H9 (cell line): ENCODE measurements at regions not wholly inside any gene's neighbourhood (a gene's known extent, or its start where the extent isn't known, plus 50 kb on each side); places are given as distances from the start of the nearest gene placed in this dataset.

Experiments used
- DNase-seq: peaks from one replicate; pipeline ENCODE4 v3.0.0-alpha.2; 2017
- H2AFZ ChIP-seq: one replicate; pipeline ENCODE4 v1.6.1; 2013; ENCODE audit warnings: mild to moderate bottlenecking, low read length, control low read depth, moderate library complexity
- H2AK5ac ChIP-seq: 2 replicates; pipeline ENCODE4 v1.6.1; 2013; ENCODE audit warnings: low read length, control low read depth, mixed read lengths; ENCODE audit not compliant: insufficient read length
- H2BK120ac ChIP-seq: one replicate; pipeline ENCODE4 v1.6.1; 2013; ENCODE audit warnings: low read depth, mild to moderate bottlenecking, low read length, control low read depth, inconsistent platforms; ENCODE audit not compliant: poor library complexity, severe bottlenecking
- H2BK12ac ChIP-seq: 2 replicates; pipeline ENCODE4 v1.6.1; 2013; ENCODE audit warnings: low read length, control low read depth, mixed read lengths, low read depth; ENCODE audit not compliant: insufficient read length
- H2BK15ac ChIP-seq: 2 replicates; pipeline ENCODE4 v1.6.1; 2013; ENCODE audit warnings: low read depth, low read length, control low read depth
- H2BK20ac ChIP-seq: one replicate; pipeline ENCODE4 v1.6.1; 2013; ENCODE audit warnings: low read depth, mild to moderate bottlenecking, low read length, control low read depth, inconsistent platforms; ENCODE audit not compliant: poor library complexity, severe bottlenecking
- H2BK5ac ChIP-seq: 2 replicates; pipeline ENCODE4 v1.6.1; 2013; ENCODE audit warnings: low read length, control low read depth, mixed read lengths; ENCODE audit not compliant: insufficient read length
- H3K14ac ChIP-seq: 2 replicates; pipeline ENCODE4 v1.6.1; 2013; ENCODE audit warnings: low read length, control low read depth; ENCODE audit not compliant: insufficient read depth
- H3K18ac ChIP-seq: 2 replicates; pipeline ENCODE4 v1.6.1; 2013; ENCODE audit warnings: low read depth, mild to moderate bottlenecking, mixed read lengths, low read length, control low read depth; ENCODE audit not compliant: insufficient read length
- H3K23ac ChIP-seq: 2 replicates; pipeline ENCODE4 v1.6.1; 2013; ENCODE audit warnings: low read length, control low read depth, mixed read lengths, low read depth; ENCODE audit not compliant: insufficient read length
- H3K23me2 ChIP-seq: 2 replicates; pipeline ENCODE4 v1.6.1; 2013; ENCODE audit warnings: low read depth, mild to moderate bottlenecking, mixed read lengths, low read length, control low read depth; ENCODE audit not compliant: insufficient read length, poor library complexity, severe bottlenecking
- H3K27ac ChIP-seq: 2 replicates; pipeline ENCODE4 v1.5.1; 2013; ENCODE audit warnings: low read length, control low read depth, mixed read lengths, low read depth; ENCODE audit not compliant: insufficient read length
- H3K27me3 ChIP-seq: 2 replicates; pipeline ENCODE4 v1.6.1; 2013; ENCODE audit warnings: low read length, control low read depth, inconsistent platforms; ENCODE audit not compliant: insufficient read depth
- H3K4ac ChIP-seq: 2 replicates; pipeline ENCODE4 v1.6.1; 2013; ENCODE audit warnings: low read depth, mild to moderate bottlenecking, control low read depth, inconsistent platforms, low read length, moderate library complexity
- H3K4me1 ChIP-seq: 2 replicates; pipeline ENCODE4 v1.6.1; 2013; ENCODE audit warnings: low read length, control low read depth, inconsistent platforms; ENCODE audit not compliant: insufficient read depth
- H3K4me2 ChIP-seq: 2 replicates; pipeline ENCODE4 v1.6.1; 2013; ENCODE audit warnings: low read length, control low read depth, mixed read lengths; ENCODE audit not compliant: insufficient read length, insufficient read depth
- H3K56ac ChIP-seq: 2 replicates; pipeline ENCODE4 v1.6.1; 2013; ENCODE audit warnings: low read depth, mild to moderate bottlenecking, mixed read lengths, low read length, control low read depth; ENCODE audit not compliant: insufficient read length
- H3K79me1 ChIP-seq: 2 replicates; pipeline ENCODE4 v1.6.1; 2013; ENCODE audit warnings: low read depth, mild to moderate bottlenecking, moderate library complexity, low read length, control low read depth, inconsistent platforms; ENCODE audit not compliant: insufficient read depth, poor library complexity, severe bottlenecking
- H3K79me2 ChIP-seq: 2 replicates; pipeline ENCODE4 v1.6.1; 2013; ENCODE audit warnings: low read length, control low read depth, inconsistent platforms; ENCODE audit not compliant: insufficient read depth
- H3K9ac ChIP-seq: 2 replicates; pipeline ENCODE4 v1.6.1; 2013; ENCODE audit warnings: low read length, control low read depth, mixed read lengths; ENCODE audit not compliant: insufficient read length; ENCODE audit errors: extremely low read depth
- H3K9me3 ChIP-seq: one replicate; pipeline ENCODE4 v1.6.1; 2013; ENCODE audit warnings: low read depth, low read length, inconsistent platforms; ENCODE audit not compliant: control insufficient read depth
- H3T11ph ChIP-seq: one replicate; pipeline ENCODE4 v1.6.1; 2013; ENCODE audit warnings: mild to moderate bottlenecking, low read length, control low read depth, inconsistent platforms
- H4K20me1 ChIP-seq: one replicate; pipeline ENCODE4 v1.6.1; 2013; ENCODE audit not compliant: control insufficient read depth, insufficient read length, insufficient read depth
- H4K5ac ChIP-seq: 2 replicates; pipeline ENCODE4 v1.6.1; 2013; ENCODE audit warnings: low read depth, mild to moderate bottlenecking, mixed read lengths, low read length, control low read depth; ENCODE audit not compliant: insufficient read length
- H4K8ac ChIP-seq: replicated peaks from 2 replicates; pipeline ENCODE4 v1.6.1; 2013; ENCODE audit warnings: low read length, control low read depth, mixed read lengths, low read depth; ENCODE audit not compliant: insufficient read length
- H4K91ac ChIP-seq: 2 replicates; pipeline ENCODE4 v1.6.1; 2013; ENCODE audit warnings: low read depth, mild to moderate bottlenecking, moderate library complexity, mixed read lengths, low read length, control low read depth; ENCODE audit not compliant: insufficient read length
- H3K27ac Mint-ChIP-seq, 3 experiments: 2 replicates in 2 of 3; 3 replicates in 1 of 3; pipeline ENCODE4 v1.8.0; 2020 to 2021; ENCODE audit warnings: mixed read lengths in 3 of 3, mild to moderate bottlenecking in 1 of 3, moderate library complexity in 1 of 3
- H3K27me3 Mint-ChIP-seq: 2 replicates; pipeline ENCODE4 v1.8.0; 2021; ENCODE audit warnings: low read depth, mild to moderate bottlenecking, moderate library complexity, mixed read lengths
- H3K36me3 Mint-ChIP-seq, 3 experiments: 2 replicates in 2 of 3; 3 replicates in 1 of 3; pipeline ENCODE4 v1.8.0; 2020 to 2021; ENCODE audit warnings: low read depth in 3 of 3, mixed read lengths in 3 of 3; ENCODE audit not compliant: insufficient read depth in 1 of 3
- H3K4me1 Mint-ChIP-seq, 2 experiments: 2 replicates each; pipeline ENCODE4 v1.8.0; 2020; ENCODE audit warnings: mixed read lengths in 2 of 2
- H3K4me3 Mint-ChIP-seq, 2 experiments: 2 replicates in 1 of 2; 3 replicates in 1 of 2; pipeline ENCODE4 v1.8.0; 2020 to 2021; ENCODE audit warnings: mild to moderate bottlenecking in 2 of 2, mixed read lengths in 2 of 2, moderate library complexity in 1 of 2
- H3K9me3 Mint-ChIP-seq, 2 experiments: 2 replicates in 1 of 2; 3 replicates in 1 of 2; pipeline ENCODE4 v1.8.0; 2020; ENCODE audit warnings: mild to moderate bottlenecking in 2 of 2, mixed read lengths in 2 of 2, moderate library complexity in 1 of 2
- WGBS: extraction: QIAGEN DNeasy Blood & Tissue Kit; methylation state at CpG from one replicate; pipeline ENCODE4 v1.1.7; 2013; ENCODE audit warnings: missing lambda C conversion rate, low lambda C conversion rate, mixed read lengths; ENCODE audit not compliant: insufficient read length; ENCODE audit errors: extremely low coverage; 5-methylcytosine and 5-hydroxymethylcytosine counted together
- TF ChIP-seq, protein P1 (sequence below): fragments of 200-600 bp; sonication (generic); conservative IDR thresholded peaks from 3 replicates; pipeline ENCODE4 v1.8.0; 2021; ENCODE audit warnings: antibody characterized with exemption, mild to moderate bottlenecking

DNA sequence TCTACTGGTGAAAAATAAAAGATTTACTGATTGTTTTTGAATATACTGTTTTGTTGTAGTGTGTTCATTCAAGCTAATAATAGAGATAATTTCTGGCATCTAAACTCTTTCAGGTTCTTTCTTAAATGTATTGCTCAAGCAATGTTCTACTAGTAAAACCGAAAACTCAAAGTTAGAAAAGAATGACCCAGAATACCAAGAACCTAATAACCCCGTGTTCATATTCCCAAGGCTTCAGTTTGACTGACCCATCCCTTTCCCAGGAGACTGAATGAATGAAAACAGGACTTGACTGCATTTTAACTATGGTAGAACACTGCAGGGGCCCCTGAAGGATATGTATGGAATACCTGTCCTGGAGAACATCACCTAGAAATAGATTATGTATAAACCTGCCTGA, 375.3 kb downstream of the MAFB start:
- peaks cover 7 to 13% of the 10 kb centered on the region in 2 experiments for H3K4me1 Mint-ChIP-seq
- Histone ChIP-seq H3K56ac (no peak overlapping the region), H3T11ph (no peak overlapping the region), H3K23ac (no peak overlapping the region), H3K18ac (no peak overlapping the region), H4K5ac (no peak overlapping the region), H3K9me3 (no peaks in the 10 kb centered on the region), H3K9ac (no peak overlapping the region), H4K8ac (no peak overlapping the region), H2BK20ac (no peak overlapping the region), H2BK15ac (no peak overlapping the region), H3K79me1 (no peaks in the 10 kb centered on the region), H3K23me2 (no peaks in the 10 kb centered on the region), H4K20me1 (no peaks in the 10 kb centered on the region), H2BK5ac (no peak overlapping the region), H3K79me2 (no peaks in the 10 kb centered on the region), H3K4me1 (peaks cover 6% of the 10 kb centered on the region; the same call in 1 of the 2 replicates), H2AK5ac (no peak overlapping the region), H2BK12ac (no peak overlapping the region), H3K27ac (no peak overlapping the region), H2AFZ (no peak overlapping the region), H3K4me2 (no peak overlapping the region), H4K91ac (no peak overlapping the region), H3K4ac (no peak overlapping the region), H2BK120ac (no peak overlapping the region), H3K27me3 (no peaks in the 10 kb centered on the region), H3K14ac (no peak overlapping the region)
- TF ChIP-seq, protein P1, sequence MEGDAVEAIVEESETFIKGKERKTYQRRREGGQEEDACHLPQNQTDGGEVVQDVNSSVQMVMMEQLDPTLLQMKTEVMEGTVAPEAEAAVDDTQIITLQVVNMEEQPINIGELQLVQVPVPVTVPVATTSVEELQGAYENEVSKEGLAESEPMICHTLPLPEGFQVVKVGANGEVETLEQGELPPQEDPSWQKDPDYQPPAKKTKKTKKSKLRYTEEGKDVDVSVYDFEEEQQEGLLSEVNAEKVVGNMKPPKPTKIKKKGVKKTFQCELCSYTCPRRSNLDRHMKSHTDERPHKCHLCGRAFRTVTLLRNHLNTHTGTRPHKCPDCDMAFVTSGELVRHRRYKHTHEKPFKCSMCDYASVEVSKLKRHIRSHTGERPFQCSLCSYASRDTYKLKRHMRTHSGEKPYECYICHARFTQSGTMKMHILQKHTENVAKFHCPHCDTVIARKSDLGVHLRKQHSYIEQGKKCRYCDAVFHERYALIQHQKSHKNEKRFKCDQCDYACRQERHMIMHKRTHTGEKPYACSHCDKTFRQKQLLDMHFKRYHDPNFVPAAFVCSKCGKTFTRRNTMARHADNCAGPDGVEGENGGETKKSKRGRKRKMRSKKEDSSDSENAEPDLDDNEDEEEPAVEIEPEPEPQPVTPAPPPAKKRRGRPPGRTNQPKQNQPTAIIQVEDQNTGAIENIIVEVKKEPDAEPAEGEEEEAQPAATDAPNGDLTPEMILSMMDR: no peak
- H3K36me3 Mint-ChIP-seq: no peaks in the 10 kb centered on the region
- H3K27me3 Mint-ChIP-seq: no peaks in the 10 kb centered on the region; the same call in 1 of the 2 replicates
- no peaks in the 10 kb centered on the region for H3K9me3 Mint-ChIP-seq
- no CpG with 5 or more reads among the region's 2 CpGs for WGBS
- no peak for DNase-seq
- no peak overlapping the region for H3K27ac Mint-ChIP-seq
- H3K4me3 Mint-ChIP-seq: no peak overlapping the region
